Thyroid gland (tissue), 4 donors: ENCODE measurements at regions not wholly inside any gene's neighbourhood (a gene's known extent, or its start where the extent isn't known, plus 50 kb on each side); places are given as distances from the start of the nearest gene placed in this dataset.

Experiments used
- CTCF ChIP-seq, 6 experiments: fragments of 200-600 bp in 3 of 6; fragments of 450-650 bp in 3 of 6; sonication (generic) in 3 of 6; IDR thresholded peaks; one replicate each; pipeline ENCODE4 v1.5.1; 2016 to 2019; ENCODE audit warnings: antibody characterized with exemption in 6 of 6, mild to moderate bottlenecking in 2 of 6, inconsistent platforms in 1 of 6, moderate library complexity in 1 of 6
- POLR2A ChIP-seq, 2 donors: fragments of 450-650 bp; IDR thresholded peaks; one replicate each; pipeline ENCODE4 v1.6.1; 2017; ENCODE audit warnings: antibody characterized with exemption in 2 of 2, mild to moderate bottlenecking in 2 of 2, moderate library complexity in 1 of 2

DNA sequence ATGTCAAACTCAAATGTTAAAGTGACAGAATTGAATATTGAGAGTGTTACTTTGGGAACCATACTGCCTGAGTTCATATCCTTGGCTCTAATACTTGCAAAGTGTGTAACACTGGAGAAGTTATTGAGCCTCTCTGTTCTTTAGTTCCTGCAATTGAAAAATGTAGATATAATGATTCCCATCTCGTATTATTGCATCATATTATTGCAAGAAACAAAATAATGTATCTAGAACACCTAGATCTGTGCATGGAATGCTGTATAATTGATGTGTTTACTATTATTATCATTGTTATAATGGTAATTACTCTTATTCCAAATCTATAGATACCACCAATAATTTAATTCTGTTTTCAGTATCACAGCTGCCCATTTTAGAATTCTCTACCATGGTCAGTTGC lies 310.3 kb downstream of the GABRG2 start:
- TF ChIP-seq CTCF (IDR thresholded peaks at IDR 0.05) (no peak), POLR2A (IDR thresholded peaks at IDR 0.05) (no peak)
